SK-N-SH (cell line): ENCODE measurements at regions not wholly inside any gene's neighbourhood (a gene's known extent, or its start where the extent isn't known, plus 50 kb on each side); places are given as distances from the start of the nearest gene placed in this dataset.

Source experiments
- FOXJ3 ChIP-seq: sonication (generic); formaldehyde crosslinking; IDR thresholded peaks from 2 replicates; pipeline ENCODE4 v1.5.1; 2020; ENCODE audit warnings: mild to moderate bottlenecking, missing genetic modification reagents
- IRF3 ChIP-seq: fragments of 150-350 bp; IDR thresholded peaks from 2 replicates; pipeline ENCODE4 v1.6.1; 2016; ENCODE audit warnings: mild to moderate bottlenecking, low read depth, low read length
- NRF1 ChIP-seq: IDR thresholded peaks from 2 replicates; pipeline ENCODE4 v1.6.1; 2012; ENCODE audit warnings: low read depth, mild to moderate bottlenecking, low read length
- POLR2AphosphoS5 ChIP-seq: IDR thresholded peaks from 2 replicates; pipeline ENCODE4 v1.6.1; 2012; ENCODE audit warnings: low read depth, low read length
- RAD21 ChIP-seq: IDR thresholded peaks from 2 replicates; pipeline ENCODE4 v1.6.1; 2012; ENCODE audit warnings: mild to moderate bottlenecking, low read length
- RCOR1 ChIP-seq: fragments of 150-350 bp; IDR thresholded peaks from 2 replicates; pipeline ENCODE4 v1.6.1; 2017; ENCODE audit warnings: antibody characterized with exemption, low read length
- RFX5 ChIP-seq: IDR thresholded peaks from 2 replicates; pipeline ENCODE4 v1.6.1; 2012; ENCODE audit warnings: mild to moderate bottlenecking, improper control_type of control experiment, low read length
- ZBTB33 ChIP-seq: IDR thresholded peaks from 2 replicates; pipeline ENCODE4 v1.4.0; 2012; ENCODE audit warnings: low read depth, borderline replicate concordance
- TF ChIP-seq, protein P1 (sequence below): fragments of 200-600 bp; sonication (generic); IDR thresholded peaks from 2 replicates; pipeline ENCODE4 v1.6.1; 2017; ENCODE audit warnings: antibody characterized with exemption, mild to moderate bottlenecking, moderate library complexity

- TF ChIP-seq RAD21: no peak
- no peak for TF ChIP-seq IRF3
- TF ChIP-seq POLR2AphosphoS5: no peak
- no peak for TF ChIP-seq NRF1
- TF ChIP-seq RFX5: no peak
- TF ChIP-seq, protein P1, sequence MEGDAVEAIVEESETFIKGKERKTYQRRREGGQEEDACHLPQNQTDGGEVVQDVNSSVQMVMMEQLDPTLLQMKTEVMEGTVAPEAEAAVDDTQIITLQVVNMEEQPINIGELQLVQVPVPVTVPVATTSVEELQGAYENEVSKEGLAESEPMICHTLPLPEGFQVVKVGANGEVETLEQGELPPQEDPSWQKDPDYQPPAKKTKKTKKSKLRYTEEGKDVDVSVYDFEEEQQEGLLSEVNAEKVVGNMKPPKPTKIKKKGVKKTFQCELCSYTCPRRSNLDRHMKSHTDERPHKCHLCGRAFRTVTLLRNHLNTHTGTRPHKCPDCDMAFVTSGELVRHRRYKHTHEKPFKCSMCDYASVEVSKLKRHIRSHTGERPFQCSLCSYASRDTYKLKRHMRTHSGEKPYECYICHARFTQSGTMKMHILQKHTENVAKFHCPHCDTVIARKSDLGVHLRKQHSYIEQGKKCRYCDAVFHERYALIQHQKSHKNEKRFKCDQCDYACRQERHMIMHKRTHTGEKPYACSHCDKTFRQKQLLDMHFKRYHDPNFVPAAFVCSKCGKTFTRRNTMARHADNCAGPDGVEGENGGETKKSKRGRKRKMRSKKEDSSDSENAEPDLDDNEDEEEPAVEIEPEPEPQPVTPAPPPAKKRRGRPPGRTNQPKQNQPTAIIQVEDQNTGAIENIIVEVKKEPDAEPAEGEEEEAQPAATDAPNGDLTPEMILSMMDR: no peak
- no peak for TF ChIP-seq RCOR1
- TF ChIP-seq ZBTB33: no peak
- no peak for TF ChIP-seq FOXJ3
These were observed 311.4 kb upstream of the SLITRK3 start for GRCh38 chr3:165507576-165507975.
